Fibroblast of skin of left quadriceps (primary cell): ENCODE measurements at regions not wholly inside any gene's neighbourhood (a gene's known extent, or its start where the extent isn't known, plus 50 kb on each side); places are given as distances from the start of the nearest gene placed in this dataset.

Experiments used
- DNase-seq, 2 experiments: peaks; one replicate each; pipeline ENCODE4 v3.0.0-alpha.2; 2013; ENCODE audit warnings: low read depth in 2 of 2

DNA sequence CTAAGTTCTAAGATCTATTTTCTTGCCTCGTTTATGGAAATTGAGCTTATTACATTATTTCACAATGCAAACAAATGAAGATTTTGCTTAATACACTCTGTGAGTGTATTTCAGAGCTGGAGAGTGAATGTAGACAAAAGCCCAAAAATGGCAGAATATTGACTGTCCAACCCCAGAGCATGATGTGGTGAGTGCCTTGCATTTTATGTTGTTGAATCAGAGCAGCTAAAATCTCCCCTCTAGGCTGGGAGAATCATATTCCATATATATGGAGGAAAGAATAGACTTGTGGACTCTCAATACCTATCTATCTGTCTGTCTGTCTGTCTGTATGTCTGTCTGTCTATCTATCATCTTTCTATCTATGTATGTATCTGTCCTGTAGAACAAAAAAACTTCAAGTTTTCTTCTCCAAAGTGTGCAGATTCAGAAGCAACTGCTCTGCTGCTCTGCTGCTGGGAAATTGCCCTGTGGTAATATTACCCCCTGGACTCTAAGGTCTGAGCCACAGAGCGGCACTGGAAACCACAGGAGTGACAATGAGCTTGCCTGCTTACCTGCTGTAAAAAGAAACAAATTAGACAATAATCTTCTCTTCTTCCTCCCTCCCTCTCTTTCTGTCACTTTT, 209.4 kb upstream of the PRICKLE1 start:
- DNase-seq = peak; percentile 21 to 26

DNA sequence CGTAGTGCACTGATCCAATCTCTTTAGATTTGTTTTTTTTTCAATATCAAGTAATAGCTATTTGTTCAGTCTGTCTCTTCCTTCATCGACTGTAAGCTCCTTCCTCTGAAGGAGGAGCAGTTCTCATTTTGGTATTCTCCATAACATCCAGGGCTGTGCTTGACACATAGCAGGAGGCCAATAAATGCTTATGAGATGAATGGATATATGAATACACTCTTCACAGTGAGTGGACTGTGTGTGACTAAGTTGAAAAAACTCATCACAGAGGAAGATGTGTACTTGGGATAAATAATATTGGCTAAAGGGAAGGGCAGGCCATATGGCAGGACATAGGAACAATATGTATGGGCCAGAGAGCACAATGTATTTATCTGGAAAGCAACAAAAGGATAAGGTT, 205.3 kb upstream of the PRICKLE1 start:
- DNase-seq = no peak

DNA sequence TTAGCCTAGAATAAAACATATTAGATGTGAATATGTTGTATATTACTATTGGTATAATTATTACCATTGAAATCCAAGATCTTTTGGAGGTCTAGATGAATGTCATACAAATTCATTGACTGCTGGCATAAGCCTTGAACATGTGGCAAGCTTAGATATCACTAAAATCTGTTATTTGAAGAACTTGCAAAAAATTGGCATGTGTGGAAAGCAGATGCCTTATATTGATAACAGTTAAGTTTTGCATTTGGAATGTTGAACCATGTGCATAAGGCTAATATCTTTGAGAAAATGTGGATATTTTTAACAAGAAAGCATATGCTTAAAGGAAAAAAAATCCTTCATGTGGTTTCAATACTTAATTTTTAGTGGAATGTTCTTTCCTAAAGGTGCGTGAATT, 203.6 kb upstream of the PRICKLE1 start:
- no peak for DNase-seq

DNA sequence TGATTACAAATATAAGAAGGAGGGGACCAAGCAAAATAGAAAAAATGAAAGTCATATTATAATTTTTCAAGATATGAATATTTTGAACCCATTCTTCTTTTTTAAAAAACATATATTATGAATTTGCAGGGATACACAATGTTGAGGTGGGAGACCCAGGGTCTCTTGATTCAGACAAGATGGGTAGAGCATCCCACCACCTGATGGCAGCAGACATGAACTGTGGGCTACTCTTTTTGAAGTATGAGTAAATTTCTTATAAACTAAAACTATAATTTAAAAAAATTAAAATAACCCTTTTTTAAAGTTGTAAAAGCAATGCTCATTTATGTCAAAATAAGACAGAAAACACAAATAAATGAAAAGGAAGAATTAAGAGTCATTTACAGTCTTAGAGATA, 202.7 kb upstream of the PRICKLE1 start:
- DNase-seq = no peak

DNA sequence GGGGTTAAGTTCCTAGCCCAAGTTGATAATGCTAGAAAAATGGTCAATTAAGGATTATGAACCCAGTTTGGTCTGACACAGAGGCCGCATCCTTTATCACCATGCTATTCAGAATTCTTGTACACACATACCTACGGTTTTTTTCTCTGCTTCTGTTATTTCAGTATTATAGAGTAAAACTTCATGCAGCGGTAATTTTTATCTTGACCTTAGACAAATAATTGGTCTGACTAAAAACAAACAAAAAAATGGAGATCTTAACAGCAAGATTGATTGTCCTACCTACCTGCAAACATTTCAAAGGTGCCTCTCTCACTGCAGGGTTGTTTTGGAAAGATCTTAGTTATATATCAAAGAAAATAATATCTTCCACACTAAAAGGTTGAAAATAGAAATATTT, 201.9 kb upstream of the PRICKLE1 start:
- DNase-seq = no peak

DNA sequence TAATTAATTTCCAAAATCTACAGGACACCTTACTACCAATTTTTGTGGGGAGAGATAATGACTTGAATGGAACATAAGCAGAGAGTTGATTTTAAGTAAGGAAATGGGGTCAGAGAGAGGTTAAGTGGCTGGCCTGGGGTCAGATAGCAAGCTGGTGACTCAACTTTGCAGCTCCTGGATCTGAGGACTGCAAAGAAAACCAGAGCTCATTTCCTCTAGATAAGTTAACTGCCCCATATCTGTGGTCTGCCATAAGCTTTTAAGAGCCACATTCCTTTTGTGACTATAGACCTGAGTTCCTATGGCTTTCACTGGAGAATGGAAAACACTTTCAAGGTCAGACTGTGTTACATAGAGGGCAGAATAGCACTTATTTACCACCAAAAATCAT, 201.2 kb upstream of the PRICKLE1 start:
- DNase-seq = no peak

DNA sequence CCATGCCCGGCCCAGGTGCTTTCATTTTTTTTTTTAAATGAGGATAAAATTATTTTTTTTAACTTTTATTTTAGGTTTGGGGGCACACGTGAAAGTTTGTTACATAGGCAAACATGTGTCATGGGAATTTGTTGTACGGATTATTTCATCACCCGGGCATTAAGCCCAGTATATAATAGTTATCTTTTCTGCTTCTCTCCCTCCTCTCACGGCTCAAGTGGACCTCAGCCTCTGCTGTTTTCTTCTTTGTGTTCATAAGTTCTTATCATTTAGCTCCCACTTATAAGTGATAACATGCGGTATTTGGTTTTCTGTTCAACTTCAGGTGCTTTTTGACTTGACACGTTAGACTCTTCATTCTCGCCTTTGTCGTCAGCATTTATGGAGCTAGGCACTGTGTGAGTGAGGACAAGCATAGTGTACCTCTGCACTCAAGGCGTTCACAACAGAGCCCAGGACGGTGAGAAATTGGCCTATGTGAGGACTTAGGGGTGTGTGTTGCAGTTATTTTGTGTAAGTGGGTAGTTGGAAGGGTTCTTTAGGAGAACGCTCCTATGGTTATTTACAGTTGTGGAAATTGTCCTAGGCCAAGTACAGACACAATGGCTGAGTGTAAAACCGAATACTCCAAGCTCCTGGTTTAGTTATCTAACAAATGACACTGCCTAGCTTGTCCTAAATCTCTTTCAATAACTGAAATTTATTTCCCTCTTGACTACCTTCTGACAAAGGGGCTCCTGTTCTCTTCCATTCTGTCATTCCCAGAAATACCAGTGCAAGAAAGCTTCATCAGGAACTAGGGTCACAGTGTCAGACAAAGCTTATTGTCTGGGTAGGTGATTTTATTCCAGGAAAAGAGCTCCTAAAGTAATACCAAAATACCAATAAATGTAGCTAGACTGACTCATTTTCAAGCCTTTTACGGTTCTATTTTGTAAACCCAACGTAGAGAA, 200.5 kb upstream of the PRICKLE1 start:
- DNase-seq = no peak

DNA sequence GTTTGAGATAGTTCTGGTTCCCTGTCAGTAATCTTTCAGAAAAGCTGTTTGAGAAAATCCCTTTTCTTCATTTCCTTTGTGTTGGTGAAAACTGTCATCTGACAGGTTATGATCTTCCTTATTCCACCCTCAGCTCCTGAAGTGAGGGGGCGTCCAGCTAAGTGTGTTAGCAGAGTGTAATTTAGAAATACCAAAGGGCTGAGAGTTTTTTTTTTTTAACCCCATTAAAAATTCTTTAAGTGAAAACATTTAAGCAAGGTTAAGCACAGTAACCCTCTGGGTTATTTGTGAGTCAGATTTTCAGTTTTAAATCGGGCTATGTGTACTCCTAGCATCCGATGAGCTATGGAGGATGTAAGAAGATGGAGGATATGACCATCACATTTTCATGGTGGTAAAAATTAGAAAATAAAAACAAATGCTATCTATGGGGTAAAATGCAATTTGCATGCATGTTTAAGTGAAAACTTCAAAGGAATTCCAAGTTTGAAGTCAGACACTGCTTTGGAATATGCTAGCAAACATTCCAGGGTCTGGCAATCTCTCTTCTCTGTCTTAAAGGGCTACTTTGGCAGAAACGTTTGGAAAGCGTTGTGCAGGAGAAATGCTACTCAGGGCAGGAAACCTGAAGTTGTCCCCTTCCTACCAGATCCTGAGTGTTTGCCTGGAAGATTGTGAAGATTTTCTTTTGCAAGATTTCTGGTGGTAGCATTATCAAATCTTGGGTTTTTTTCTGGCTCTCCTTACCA, 197.0 kb upstream of the PRICKLE1 start:
- DNase-seq = no peak

DNA sequence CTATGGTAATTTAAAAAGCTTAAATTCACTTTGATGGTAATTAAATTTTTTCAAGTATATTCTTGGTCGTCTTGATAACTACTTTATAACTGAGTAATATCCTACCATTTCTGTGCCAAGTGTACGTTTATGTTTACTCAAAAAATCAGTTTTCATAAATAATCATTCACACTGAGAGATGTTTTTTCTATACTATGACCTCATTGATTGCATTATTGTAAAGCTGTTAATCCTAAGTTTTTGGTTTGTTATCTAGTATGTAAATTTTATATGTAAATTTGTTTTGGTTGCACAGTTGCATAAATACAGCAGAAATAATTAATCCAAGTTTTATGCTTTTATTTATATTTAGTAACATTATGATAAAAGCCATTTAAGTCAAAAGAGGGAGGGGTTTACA, 196.4 kb upstream of the PRICKLE1 start:
- DNase-seq = no peak

DNA sequence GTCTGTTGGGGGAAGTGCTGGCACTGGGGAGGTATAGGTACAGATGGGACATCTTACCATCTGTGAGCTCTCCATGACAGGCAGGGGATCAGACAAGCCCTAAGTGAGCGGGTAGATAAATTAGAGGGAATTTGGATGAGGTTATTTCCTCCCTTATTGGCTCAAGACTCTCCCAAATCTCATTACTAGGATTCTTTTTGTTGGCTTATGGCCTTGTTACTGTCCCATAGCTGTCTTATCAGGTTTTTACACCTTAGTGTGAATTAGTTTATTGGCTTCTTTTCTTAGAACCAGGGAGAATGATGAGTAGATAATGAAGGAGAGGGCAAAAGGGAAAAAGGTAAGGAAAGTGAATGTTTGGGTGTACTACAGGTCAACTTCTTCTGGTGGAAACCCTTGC, 191.1 kb upstream of the PRICKLE1 start:
- DNase-seq = no peak

DNA sequence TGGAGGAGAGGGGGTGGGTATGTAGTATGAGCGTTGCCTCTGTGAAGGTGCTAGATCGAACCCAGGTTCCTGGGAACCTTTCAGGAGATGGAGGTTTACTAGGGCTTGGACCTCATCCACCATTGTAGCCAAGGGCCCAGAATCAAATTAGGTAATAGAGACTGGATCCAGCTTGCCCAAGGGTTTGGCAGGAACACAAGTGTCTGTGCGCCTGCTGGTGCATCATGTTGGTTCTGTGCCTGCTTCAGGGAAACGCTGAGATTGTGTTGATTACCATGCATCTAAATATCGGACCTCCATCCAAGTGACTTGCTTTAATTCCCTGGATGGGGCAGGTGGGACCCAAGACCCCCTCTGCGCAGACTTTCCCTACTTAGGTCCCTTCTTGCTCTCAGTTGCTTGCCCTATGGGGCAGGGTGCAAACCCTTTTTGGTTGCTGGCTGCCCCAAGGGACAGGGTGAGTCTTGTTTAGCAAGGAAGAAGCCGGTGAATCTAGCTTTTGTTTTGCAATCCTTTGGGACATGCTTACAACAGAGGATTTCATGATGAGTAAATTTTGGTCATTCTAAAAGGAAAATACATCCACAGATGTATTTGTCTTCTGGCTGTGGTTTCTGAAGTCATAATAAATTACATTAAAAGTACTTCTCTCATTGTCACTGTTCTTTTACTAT, 189.8 kb upstream of the PRICKLE1 start:
- no peak for DNase-seq

DNA sequence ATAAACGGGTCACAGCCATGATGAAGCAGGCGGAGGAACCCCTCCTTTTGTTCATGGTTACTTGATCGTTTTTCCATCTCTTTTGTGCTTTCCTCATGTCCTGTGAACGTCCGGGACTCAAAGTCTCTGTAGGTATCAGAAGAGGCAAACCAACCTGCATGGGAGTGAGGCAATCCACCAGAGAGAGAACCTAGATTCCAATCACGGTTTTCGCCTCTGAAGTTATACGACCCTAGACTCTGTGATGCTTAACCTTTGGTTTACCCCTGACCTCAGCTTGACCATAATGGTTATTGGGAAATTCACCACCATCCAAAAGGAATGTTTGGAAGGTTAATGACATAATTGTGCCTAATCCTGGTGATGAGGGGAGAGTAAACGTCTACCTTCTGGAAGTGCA, 186.8 kb upstream of the PRICKLE1 start:
- no peak for DNase-seq

DNA sequence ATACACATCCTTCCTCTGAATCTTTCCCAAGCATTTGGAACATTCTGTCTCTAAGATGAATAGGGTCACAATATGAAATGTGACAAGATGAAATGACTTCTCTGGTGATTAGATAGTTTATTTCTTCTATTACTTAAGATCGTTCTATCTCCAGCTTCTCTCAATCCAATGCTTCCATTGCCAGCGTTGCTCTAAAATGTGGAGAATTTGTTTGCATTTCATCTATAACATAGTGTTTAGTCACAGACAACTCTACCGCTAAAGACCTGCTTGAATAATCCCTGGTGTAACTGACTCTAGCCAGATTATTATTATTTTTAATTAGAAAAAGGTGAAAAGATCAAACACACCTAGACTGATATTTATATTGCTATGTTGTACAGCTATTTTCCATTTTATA, 184.7 kb upstream of the PRICKLE1 start:
- DNase-seq = no peak

DNA sequence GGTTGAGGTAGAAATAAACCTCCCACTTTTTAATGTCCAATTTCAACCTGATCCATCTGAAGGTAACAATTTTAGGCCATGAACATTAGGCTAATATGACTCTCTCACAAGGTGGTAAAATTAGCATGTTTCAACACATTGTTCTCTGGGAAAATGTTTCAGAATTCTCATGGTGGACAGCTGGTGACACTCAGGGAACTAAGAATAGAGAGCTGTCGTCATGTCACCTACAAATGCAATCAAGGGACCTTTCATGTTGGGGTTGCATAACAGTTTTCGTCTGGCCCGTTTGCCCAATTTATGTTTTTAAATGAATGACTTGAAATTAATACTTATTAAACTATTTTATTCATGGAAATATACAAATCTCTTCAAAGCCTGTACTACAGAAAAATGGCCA, 180.7 kb upstream of the PRICKLE1 start:
- no peak for DNase-seq

DNA sequence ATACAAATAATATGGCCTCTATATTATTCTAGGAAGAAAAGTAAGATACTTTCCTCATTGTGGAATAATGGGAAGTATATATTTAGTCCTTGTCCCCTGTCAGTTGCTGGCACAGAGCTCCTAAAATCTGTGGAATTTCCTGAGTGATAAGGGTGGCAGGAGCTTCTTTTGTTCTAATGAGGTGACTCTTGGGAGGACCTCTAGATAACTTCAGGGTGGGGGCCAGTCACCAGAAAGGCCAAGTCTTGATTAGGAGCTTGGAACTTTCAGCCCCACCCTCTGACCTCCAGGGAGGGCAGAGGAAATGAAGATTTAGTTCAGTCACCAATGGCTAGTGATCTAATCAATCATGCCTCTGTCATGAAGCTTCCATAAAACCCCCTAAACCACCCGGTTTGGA, 179.9 kb upstream of the PRICKLE1 start:
- no peak for DNase-seq

DNA sequence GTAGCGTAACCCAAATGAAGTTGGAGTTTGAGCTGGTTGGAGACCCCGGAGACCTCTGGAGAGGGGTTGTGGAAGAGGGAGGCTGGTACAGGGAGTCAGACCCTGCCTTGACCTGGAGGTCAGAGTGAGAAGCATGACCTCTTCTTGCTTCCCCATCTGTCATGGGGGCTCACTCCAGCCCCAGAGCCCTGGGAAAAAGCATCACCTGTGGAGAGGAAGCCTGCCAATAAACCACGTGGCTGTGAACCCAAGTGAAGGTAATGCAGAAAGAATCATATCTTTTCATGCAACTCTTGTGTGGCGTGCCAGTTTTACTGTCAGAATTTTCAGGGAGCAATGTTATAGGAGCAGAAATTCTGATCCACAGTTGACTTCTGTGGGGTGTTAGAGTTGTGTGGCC, 178.5 kb upstream of the PRICKLE1 start:
- no peak for DNase-seq

DNA sequence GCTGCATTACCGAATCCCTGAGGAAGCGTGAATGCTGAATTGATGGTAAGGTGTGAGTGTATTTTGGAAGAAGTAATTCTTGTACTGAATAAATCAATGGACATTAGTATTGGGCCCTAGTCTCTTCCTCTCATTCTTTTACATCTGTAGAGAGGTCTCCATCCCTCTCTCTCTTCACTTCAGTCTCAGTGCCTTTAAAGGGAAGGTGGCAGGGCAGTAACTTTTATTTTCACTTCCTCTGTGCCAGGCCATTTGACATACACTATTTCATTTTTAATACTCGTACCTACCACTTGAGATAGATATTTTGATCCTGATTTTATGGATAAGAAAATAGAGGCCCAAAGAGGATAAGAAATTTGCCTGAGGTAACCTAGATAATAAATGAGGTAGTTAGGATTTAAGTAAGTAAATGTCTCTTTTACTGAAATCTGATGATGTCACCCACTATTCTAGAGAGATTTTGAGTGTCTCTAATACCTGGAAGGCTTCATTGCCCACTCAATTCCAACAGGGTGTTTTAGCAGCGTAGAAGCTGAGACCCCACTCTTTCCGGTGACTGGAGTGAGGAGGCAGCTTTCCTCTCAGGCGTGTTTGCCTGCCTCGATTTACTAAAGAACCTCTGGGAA, 177.9 kb upstream of the PRICKLE1 start:
- no peak for DNase-seq

DNA sequence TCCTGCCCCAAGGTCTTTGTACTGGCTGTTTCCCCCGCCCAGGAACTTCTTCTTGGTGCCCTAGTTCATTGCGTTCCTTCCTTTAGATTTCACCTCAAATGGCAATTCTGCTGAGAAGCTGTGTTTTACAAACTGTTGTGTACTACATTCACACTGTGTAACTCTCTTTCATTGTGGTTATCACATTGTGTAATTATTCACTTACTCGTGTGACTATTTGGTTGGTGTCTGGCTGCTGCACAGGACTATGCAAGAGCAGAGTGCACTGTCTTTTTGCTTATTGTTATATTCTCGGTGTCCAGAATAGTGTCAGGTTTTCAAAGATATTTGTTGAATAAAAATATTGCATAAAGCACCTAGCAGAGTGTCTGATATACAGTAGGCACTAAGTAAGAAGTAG, 177.2 kb upstream of the PRICKLE1 start:
- DNase-seq = no peak

DNA sequence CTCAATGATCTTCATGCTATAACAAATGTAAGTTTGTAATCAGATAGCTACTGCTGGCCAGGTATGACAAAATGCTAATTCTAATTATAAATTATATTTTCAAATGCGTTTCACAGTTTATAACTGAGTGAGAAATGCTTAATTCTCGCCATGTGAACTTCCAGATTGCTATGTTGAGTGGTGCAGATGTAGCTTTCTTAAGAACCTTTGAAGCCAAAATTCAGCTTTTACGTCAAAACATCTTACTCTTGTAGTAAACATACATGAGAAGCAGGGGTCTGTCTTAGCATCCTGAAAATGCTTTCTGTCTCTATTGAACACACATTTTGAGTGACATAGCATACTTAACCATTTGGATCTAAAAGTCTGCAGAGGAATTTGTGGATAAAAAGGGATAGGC, 176.5 kb upstream of the PRICKLE1 start:
- DNase-seq = no peak

DNA sequence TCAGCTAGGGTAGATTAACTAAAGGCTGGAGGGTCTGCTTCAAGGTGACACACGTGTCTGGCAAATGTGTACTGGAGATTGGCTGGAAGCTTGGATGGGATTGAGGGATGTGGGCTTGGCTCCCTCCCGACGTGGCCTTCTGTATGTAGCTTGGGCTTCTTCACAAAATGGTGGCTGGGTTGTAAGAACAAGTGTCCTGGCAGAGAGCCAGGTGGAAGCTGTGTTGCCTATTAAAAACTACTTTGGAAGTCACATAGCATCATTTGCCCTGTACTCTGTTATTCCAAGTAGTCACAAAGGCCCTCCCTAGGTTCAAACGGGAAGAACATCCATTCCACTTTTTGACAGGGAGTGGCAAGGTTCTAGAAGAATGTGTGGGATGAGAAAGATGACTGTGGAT, 174.1 kb upstream of the PRICKLE1 start:
- no peak for DNase-seq

DNA sequence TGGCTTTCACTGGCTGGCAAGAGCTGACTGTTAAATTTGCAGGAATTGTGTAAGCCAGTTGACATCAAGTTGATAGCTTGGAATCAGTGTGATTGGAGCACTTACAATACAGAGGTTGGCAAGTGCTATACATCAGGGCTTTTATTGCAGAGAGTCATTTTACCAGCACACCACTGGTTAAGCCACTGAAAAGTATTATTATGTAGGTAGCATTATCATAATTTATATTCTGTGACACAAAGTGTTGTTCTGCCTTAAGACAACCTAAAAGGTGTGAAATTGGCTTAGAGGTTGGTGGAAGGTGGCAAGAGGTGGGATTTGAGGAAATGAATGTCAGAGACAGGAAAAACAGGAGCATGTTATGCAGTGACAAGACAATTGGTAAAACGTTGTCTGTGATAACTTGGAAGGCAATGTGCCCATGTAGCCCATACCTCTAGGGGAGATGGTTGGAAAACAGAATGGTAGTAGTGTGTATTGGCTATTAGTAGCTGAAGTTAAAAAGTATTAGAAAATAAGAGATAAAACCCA, 172.9 kb upstream of the PRICKLE1 start:
- no peak for DNase-seq
